Sciatic nerve (tissue), 2 donors: ENCODE measurements at regions not wholly inside any gene's neighbourhood (a gene's known extent, or its start where the extent isn't known, plus 50 kb on each side); places are given as distances from the start of the nearest gene placed in this dataset.
"Not testable (repeated sequence)": the region's sequence is repeated elsewhere in the genome, so short reads cannot be mapped to it uniquely, and the experiment has no call there.

Experiments
- ATAC-seq: fragments of 200-7000 bp; cut with Tn5 transposase; one replicate; pipeline ENCODE4 v1.9.1; 2020; ENCODE audit warnings: mild to moderate bottlenecking, moderate library complexity
- DNase-seq: peaks from one replicate; pipeline ENCODE4 v3.0.0-alpha.2; 2020; ENCODE audit warnings: low spot score
- intact Hi-C: fragments of 100-400 bp; cut with DNase I; formaldehyde crosslinking; loops from one replicate; pipeline ENCODE4 v1.14.2; 2022
- donor health status: DM: no; HTN: no; CAD: no.
- donor health status: DM: no; HTN: no; CAD: no.

GRCh38 chr11:101835506-101836063 lies 79.2 kb upstream of the CEP126 start:
- ATAC-seq = no peak
- intact Hi-C loops = no loop called here
- no peak for DNase-seq

- intact Hi-C loops, ATAC-seq, DNase-seq: not testable (repeated sequence)
Observed at GRCh38 chr11:101830475-101830874, 84.3 kb upstream of the CEP126 start.

GRCh38 chr11:101825531-101825930 lies 89.3 kb upstream of the CEP126 start:
- intact Hi-C loops = no loop called here
- no peak for DNase-seq
- ATAC-seq = no peak

GRCh38 chr11:101817581-101817980 lies 97.2 kb upstream of the CEP126 start:
- ATAC-seq (peak; percentile 82), DNase-seq (no peak)
- intact Hi-C loops = no loop called here

- intact Hi-C loops = no loop called here
- peak; percentile 39 for ATAC-seq
- DNase-seq = no peak
Observed at GRCh38 chr11:101816613-101817012, 98.2 kb upstream of the CEP126 start.

- intact Hi-C loops = no loop called here
- no peak for DNase-seq
- no peak for ATAC-seq
Observed at GRCh38 chr11:101812546-101812945, 102.3 kb upstream of the CEP126 start.

- intact Hi-C loops = no loop called here
- no peak for ATAC-seq
- DNase-seq = no peak
Observed at GRCh38 chr11:101810546-101810945, 104.3 kb upstream of the CEP126 start.

- no peak for ATAC-seq
- intact Hi-C loops = no loop called here
Observed at GRCh38 chr11:101807531-101807930, 107.3 kb upstream of the CEP126 start.

GRCh38 chr11:101803651-101804050 lies 111.2 kb upstream of the CEP126 start:
- ATAC-seq = no peak
- intact Hi-C loops = no loop called here
- no peak for DNase-seq

More at GRCh38 chr11:101807531-101807930, 107.3 kb upstream of the CEP126 start:
- no peak for DNase-seq

GRCh38 chr11:101797335-101797734 lies 117.5 kb upstream of the CEP126 start:
- DNase-seq (no peak), ATAC-seq (no peak)
- intact Hi-C loops = no loop called here

GRCh38 chr11:101792814-101793213 lies 122.0 kb upstream of the CEP126 start:
- ATAC-seq (no peak), DNase-seq (no peak)
- intact Hi-C loops = no loop called here

GRCh38 chr11:101786916-101787315 lies 127.9 kb upstream of the CEP126 start:
- DNase-seq (no peak), ATAC-seq (no peak)
- intact Hi-C loops = no loop called here

GRCh38 chr11:101786421-101786820 lies 128.4 kb upstream of the CEP126 start:
- no peak for ATAC-seq
- no peak for DNase-seq
- intact Hi-C loops = no loop called here

GRCh38 chr11:101779167-101779566 lies 135.6 kb upstream of the CEP126 start:
- ATAC-seq, intact Hi-C loops, DNase-seq: not testable (repeated sequence)

- DNase-seq (no peak), ATAC-seq (no peak)
- intact Hi-C loops = no loop called here
Observed at GRCh38 chr11:101777476-101777875, 137.3 kb upstream of the CEP126 start.

GRCh38 chr11:101775033-101775432 lies 139.8 kb upstream of the CEP126 start:
- no peak for ATAC-seq
- intact Hi-C loops = no loop called here
- DNase-seq = no peak

- DNase-seq (no peak), ATAC-seq (no peak)
- intact Hi-C loops = no loop called here
Observed at GRCh38 chr11:101770648-101771047, 144.2 kb upstream of the CEP126 start.

GRCh38 chr11:101765932-101766331 lies 148.9 kb upstream of the CEP126 start:
- ATAC-seq = no peak
- intact Hi-C loops = no loop called here
- no peak for DNase-seq

GRCh38 chr11:101759771-101760450 lies 154.9 kb upstream of the CEP126 start:
- ATAC-seq (no peak), DNase-seq (no peak)
- intact Hi-C loops = no loop called here

GRCh38 chr11:101757741-101758140 lies 157.1 kb upstream of the CEP126 start:
- ATAC-seq (no peak), DNase-seq (no peak)
- intact Hi-C loops = no loop called here
